H1 (cell line): ENCODE measurements at regions not wholly inside any gene's neighbourhood (a gene's known extent, or its start where the extent isn't known, plus 50 kb on each side); places are given as distances from the start of the nearest gene placed in this dataset.

Experiments
- CTCF ChIA-PET: fragments of 300-600 bp; sonication (Branson Sonifier 250); formaldehyde crosslinking; loops from one replicate; lab custom pipeline; 2021; ENCODE audit not compliant: partially characterized antibody; lab: Charles Lee
- POLR2A ChIA-PET: fragments of 300-600 bp; sonication (Branson Sonifier 250); formaldehyde crosslinking; loops from one replicate; lab custom pipeline; 2021; ENCODE audit warnings: inconsistent platforms; ENCODE audit not compliant: partially characterized antibody; lab: Charles Lee
- DNase-seq, 2 experiments: peaks; one replicate each; pipeline versions ENCODE4 v3.0.0 to v3.0.0-alpha.2; 2010 to 2022; ENCODE audit warnings: low spot score in 2 of 2, low read depth in 1 of 2, mixed read lengths in 1 of 2
- FAIRE-seq: peaks from 2 replicates; lab custom pipeline; 2011; peaks lifted over from hg19 to GRCh38; lab: Jason Lieb, UNC
- H2AFZ ChIP-seq: 2 replicates; pipeline ENCODE4 v1.8.1; 2012; ENCODE audit warnings: low read length, inconsistent platforms
- H2AK5ac ChIP-seq: 2 replicates; pipeline ENCODE4 v1.6.1; 2013; ENCODE audit warnings: low read depth, low read length
- H2BK120ac ChIP-seq: replicated peaks from 2 replicates; pipeline ENCODE3; 2013; ENCODE audit warnings: low read depth, low read length, inconsistent platforms
- H2BK12ac ChIP-seq: 2 replicates; pipeline ENCODE4 v1.6.1; 2013; ENCODE audit warnings: low read depth, low read length
- H2BK15ac ChIP-seq: 2 replicates; pipeline ENCODE4 v1.6.1; 2013; ENCODE audit warnings: low read length
- H2BK20ac ChIP-seq: 2 replicates; pipeline ENCODE4 v1.6.1; 2013; ENCODE audit warnings: low read length
- H2BK5ac ChIP-seq: 2 replicates; pipeline ENCODE4 v1.6.1; 2013; ENCODE audit warnings: low read depth, low read length
- H3K14ac ChIP-seq: 2 replicates; pipeline ENCODE4 v1.6.1; 2013; ENCODE audit warnings: inconsistent platforms; ENCODE audit not compliant: insufficient read length
- H3K18ac ChIP-seq: 2 replicates; pipeline ENCODE4 v1.6.1; 2013; ENCODE audit warnings: low read length; ENCODE audit errors: extremely low read depth
- H3K23ac ChIP-seq: 2 replicates; pipeline ENCODE4 v1.6.1; 2013; ENCODE audit warnings: inconsistent platforms; ENCODE audit not compliant: insufficient read length
- H3K23me2 ChIP-seq: 2 replicates; pipeline ENCODE4 v1.6.1; 2013; ENCODE audit warnings: low read depth, low read length
- H3K27ac ChIP-seq: 2 replicates; pipeline ENCODE4 v1.6.1; 2011; ENCODE audit warnings: low read depth, low read length, inconsistent platforms
- H3K27me3 ChIP-seq, 4 experiments: replicated peaks in 1 of 4; 1 replicate in 1 of 4; 2 replicates in 3 of 4; pipeline versions ENCODE4 v1.6.1 to v1.8.1; 2011 to 2013; ENCODE audit warnings: low read length in 3 of 4, mild to moderate bottlenecking in 3 of 4, inconsistent platforms in 2 of 4, mixed read lengths in 2 of 4, moderate library complexity in 1 of 4; ENCODE audit not compliant: control insufficient read depth in 3 of 4, insufficient read depth in 3 of 4; ENCODE audit errors: extremely low read depth in 1 of 4
- H3K36me3 ChIP-seq, 4 experiments: 2 replicates each; pipeline versions ENCODE4 v1.6.1 to v1.8.1; 2011 to 2013; ENCODE audit warnings: mild to moderate bottlenecking in 4 of 4, low read length in 3 of 4, moderate library complexity in 2 of 4, control low read depth in 1 of 4, inconsistent platforms in 1 of 4; ENCODE audit not compliant: insufficient read depth in 4 of 4, control insufficient read depth in 2 of 4
- H3K4ac ChIP-seq: replicated peaks from 2 replicates; pipeline ENCODE3; 2013; ENCODE audit warnings: low read length, low read depth, mixed read lengths, inconsistent platforms; ENCODE audit not compliant: insufficient read length
- H3K4me1 ChIP-seq, 4 experiments: replicated peaks in 1 of 4; 1 replicate in 1 of 4; 2 replicates in 3 of 4; pipeline versions ENCODE4 v1.6.1 to v1.8.1; 2011 to 2013; ENCODE audit warnings: low read length in 3 of 4, inconsistent platforms in 2 of 4, mixed read lengths in 1 of 4; ENCODE audit not compliant: insufficient read depth in 4 of 4, control insufficient read depth in 3 of 4
- H3K4me2 ChIP-seq, 2 experiments: 2 replicates each; pipeline versions ENCODE4 v1.6.1 to v1.8.1; 2011 to 2013; ENCODE audit warnings: low read depth in 2 of 2, low read length in 2 of 2, control low read depth in 1 of 2, inconsistent platforms in 1 of 2, mild to moderate bottlenecking in 1 of 2; ENCODE audit not compliant: insufficient read depth in 1 of 2
- H3K4me3 ChIP-seq, 4 experiments: fragments of 200-600, 300-600 bp in 1 of 4; sonication (generic), shearing (Covaris generic), sonication (Bioruptor Twin) in 1 of 4; 2 replicates each; pipeline versions ENCODE4 v1.5.1 to v1.8.1; 2011 to 2016; ENCODE audit warnings: low read length in 4 of 4, low read depth in 3 of 4, control low read depth in 2 of 4, inconsistent platforms in 2 of 4, mild to moderate bottlenecking in 2 of 4, mixed read lengths in 1 of 4, moderate library complexity in 1 of 4; ENCODE audit not compliant: insufficient read depth in 2 of 4; ENCODE audit errors: extremely low read depth in 1 of 4
- H3K56ac ChIP-seq: replicated peaks from 2 replicates; pipeline ENCODE3; 2013; ENCODE audit warnings: low read depth, mild to moderate bottlenecking, mixed read lengths, low read length, inconsistent platforms; ENCODE audit not compliant: insufficient read length
- H3K79me1 ChIP-seq: 2 replicates; pipeline ENCODE4 v1.6.1; 2013; ENCODE audit warnings: low read depth, low read length, control low read depth
- H3K79me2 ChIP-seq, 2 experiments: 2 replicates each; pipeline versions ENCODE4 v1.6.1 to v1.8.1; 2012 to 2013; ENCODE audit warnings: low read length in 2 of 2, mild to moderate bottlenecking in 2 of 2, inconsistent platforms in 1 of 2; ENCODE audit not compliant: insufficient read depth in 2 of 2, control insufficient read depth in 1 of 2
- H3K9ac ChIP-seq, 4 experiments: replicated peaks in 1 of 4; 1 replicate in 1 of 4; 2 replicates in 3 of 4; pipeline versions ENCODE4 v1.6.1 to v1.8.1; 2011 to 2013; ENCODE audit warnings: low read depth in 3 of 4, low read length in 3 of 4, control low read depth in 2 of 4, mild to moderate bottlenecking in 2 of 4, moderate library complexity in 2 of 4, inconsistent platforms in 1 of 4; ENCODE audit errors: extremely low read depth in 1 of 4
- H3K9me3 ChIP-seq, 2 experiments: 2 replicates each; pipeline versions ENCODE4 v1.6.1 to v1.8.1; 2012 to 2013; ENCODE audit warnings: mild to moderate bottlenecking in 2 of 2, moderate library complexity in 2 of 2, control low read depth in 1 of 2, inconsistent platforms in 1 of 2, low read depth in 1 of 2, low read length in 1 of 2, mixed read lengths in 1 of 2; ENCODE audit not compliant: insufficient read depth in 2 of 2
- H4K20me1 ChIP-seq, 2 experiments: replicated peaks in 1 of 2; 2 replicates each; pipeline versions ENCODE3 to v1.8.1; 2011 to 2013; ENCODE audit warnings: inconsistent platforms in 2 of 2, low read length in 2 of 2, mild to moderate bottlenecking in 1 of 2; ENCODE audit not compliant: insufficient read depth in 2 of 2, control insufficient read depth in 1 of 2
- H4K5ac ChIP-seq: 2 replicates; pipeline ENCODE4 v1.6.1; 2013; ENCODE audit warnings: low read length, low read depth, mixed read lengths, inconsistent platforms; ENCODE audit not compliant: insufficient read length
- H4K8ac ChIP-seq: 2 replicates; pipeline ENCODE4 v1.8.0; 2013; ENCODE audit warnings: mild to moderate bottlenecking, moderate library complexity, low read length, inconsistent platforms; ENCODE audit not compliant: insufficient read depth; ENCODE audit errors: extremely low read depth
- H4K91ac ChIP-seq: replicated peaks from 2 replicates; pipeline ENCODE3; 2013; ENCODE audit warnings: low read length, mixed read lengths, inconsistent platforms; ENCODE audit not compliant: insufficient read length
- E2F6 ChIP-seq: IDR thresholded peaks from 2 replicates; pipeline ENCODE4 v1.6.1; 2012; ENCODE audit warnings: inconsistent platforms
- NANOG ChIP-seq: IDR thresholded peaks from 2 replicates; pipeline ENCODE4 v1.6.1; 2011; ENCODE audit warnings: low read length, low read depth, mild to moderate bottlenecking, inconsistent platforms; ENCODE audit not compliant: insufficient read depth, poor library complexity, severe bottlenecking
- RAD21 ChIP-seq, 2 experiments: IDR thresholded peaks in 1 of 2; conservative IDR thresholded peaks in 1 of 2; 2 replicates each; pipeline ENCODE4 v1.6.1; 2011; ENCODE audit warnings: low read depth in 2 of 2, low read length in 2 of 2, improper control_type of control experiment in 1 of 2, inconsistent platforms in 1 of 2, mild to moderate bottlenecking in 1 of 2, moderate library complexity in 1 of 2
- SIRT6 ChIP-seq: IDR thresholded peaks from one replicate; pipeline ENCODE4 v1.7.1; 2012; ENCODE audit warnings: low read length, inconsistent platforms
- TBP ChIP-seq: IDR thresholded peaks from 2 replicates; pipeline ENCODE4 v1.6.1; 2011; ENCODE audit warnings: low read depth, low read length, improper control_type of control experiment
- WGBS, 2 experiments: shearing (Covaris generic) in 1 of 2; methylation state at CpG; one replicate each; pipeline versions ENCODE4 v1.1.6 to v1.1.7; 2013 to 2015; ENCODE audit warnings: low lambda C conversion rate in 2 of 2, mixed read lengths in 2 of 2, inconsistent platforms in 1 of 2, low coverage in 1 of 2, missing lambda C conversion rate in 1 of 2; ENCODE audit not compliant: insufficient replicate concordance in 2 of 2, insufficient coverage in 1 of 2, insufficient read length in 1 of 2; ENCODE audit errors: extremely low coverage in 1 of 2, missing lambda C conversion rate in 1 of 2; 5-methylcytosine and 5-hydroxymethylcytosine counted together

GRCh38 chr1:101098327-101098726 lies 72.7 kb upstream of the DPH5 start:
- H2BK15ac ChIP-seq, result no peak overlapping the region
- no peak overlapping the region for H3K4me2 ChIP-seq
- FAIRE-seq (no peak), DNase-seq (no peak)
- no peaks in the 10 kb centered on the region for H3K79me2 ChIP-seq
- H3K36me3 ChIP-seq, result no peaks in the 10 kb centered on the region
- no peak overlapping the region for H3K56ac ChIP-seq
- H3K27ac ChIP-seq, result no peak overlapping the region
- H3K23me2 ChIP-seq, result no peaks in the 10 kb centered on the region
- H2BK120ac ChIP-seq, result no peak overlapping the region
- H3K18ac ChIP-seq, result no peak overlapping the region
- no peaks in the 10 kb centered on the region for H3K9me3 ChIP-seq
- H2AK5ac ChIP-seq, result no peak overlapping the region
- H4K5ac ChIP-seq, result no peak overlapping the region
- no peak overlapping the region for H3K14ac ChIP-seq
- no peak overlapping the region for H3K4ac ChIP-seq
- H3K23ac ChIP-seq, result no peak overlapping the region
- H3K27me3 ChIP-seq, result no peaks in the 10 kb centered on the region
- H3K79me1 ChIP-seq, result no peaks in the 10 kb centered on the region
- H2AFZ ChIP-seq, result no peak overlapping the region
- no peaks in the 10 kb centered on the region for H4K20me1 ChIP-seq
- ChIA-PET CTCF (interaction anchor here (3.2 kb wide), 1 partner anchor 10 kb away, joined by 7 read pairs; no protein-coding TSS in a partner anchor), POLR2A (no interaction called here)
- no peaks in the 10 kb centered on the region for H3K4me1 ChIP-seq
- H2BK12ac ChIP-seq, result no peak overlapping the region
- no peak overlapping the region for H2BK20ac ChIP-seq
- H2BK5ac ChIP-seq, result no peak overlapping the region
- no peak overlapping the region for H4K8ac ChIP-seq
- 86% methylated on average over 2 of the region's 2 CpGs; no CpG with 5 or more reads in 1 of the 2 experiments for WGBS, 2 experiments
- no peak overlapping the region for H3K9ac ChIP-seq
- H4K91ac ChIP-seq, result no peak overlapping the region
- H3K4me3 ChIP-seq, result no peak overlapping the region
- TF ChIP-seq E2F6 (no peak), TBP (no peak), RAD21 (IDR thresholded peaks at IDR 0.05 in 1 of 2, conservative IDR thresholded peaks at IDR 0.05 in 1 of 2; ENCODE audit: low read depth in 2 of 2, low read length in 2 of 2) (no peak), SIRT6 (no peak), NANOG (no peak)
